Neural cell (in vitro differentiated cells): ENCODE measurements at regions not wholly inside any gene's neighbourhood (a gene's known extent, or its start where the extent isn't known, plus 50 kb on each side); places are given as distances from the start of the nearest gene placed in this dataset.
A peak's percentile ranks its signal among the peaks of the same experiment; 100 is the strongest.
"Not testable (repeated sequence)": the region's sequence is repeated elsewhere in the genome, so short reads cannot be mapped to it uniquely, and the experiment has no call there.

Experiments
- H2AFZ ChIP-seq: fragments of 200-600, 300-800 bp; sonication (generic), shearing (Covaris generic); 2 replicates; pipeline ENCODE4 v1.6.0; 2014; ENCODE audit warnings: low read depth, mild to moderate bottlenecking, antibody characterized with exemption, low read length, moderate library complexity
- H3F3A ChIP-seq: fragments of 200-600 bp; shearing (Covaris generic); 2 replicates; pipeline ENCODE4 v1.6.1; 2016; ENCODE audit warnings: mild to moderate bottlenecking, moderate library complexity, mixed read lengths, antibody characterized with exemption, low read length; ENCODE audit not compliant: insufficient read depth, poor library complexity, severe bottlenecking
- H3K27ac ChIP-seq: fragments of 200-600, 300-800 bp; sonication (generic), shearing (Covaris generic); 2 replicates; pipeline ENCODE4 v1.5.1; 2014; ENCODE audit warnings: mild to moderate bottlenecking, low read length, moderate library complexity
- H3K27me3 ChIP-seq: fragments of 300-800, 200-600 bp; sonication (generic), shearing (Covaris generic); 2 replicates; pipeline ENCODE4 v1.6.0; 2014; ENCODE audit warnings: mild to moderate bottlenecking, low read depth, low read length, moderate library complexity; ENCODE audit not compliant: insufficient read depth
- H3K36me3 ChIP-seq: fragments of 300-800, 200-600 bp; sonication (generic), shearing (Covaris generic); 2 replicates; pipeline ENCODE4 v1.5.1; 2014; ENCODE audit warnings: mild to moderate bottlenecking, antibody characterized with exemption, low read length, moderate library complexity; ENCODE audit not compliant: insufficient read depth
- H3K4me2 ChIP-seq: fragments of 300-800, 200-600 bp; sonication (generic), shearing (Covaris generic); 2 replicates; pipeline ENCODE4 v1.6.0; 2014; ENCODE audit warnings: mild to moderate bottlenecking, low read length
- H3K4me3 ChIP-seq: fragments of 300-800, 200-600 bp; sonication (generic), shearing (Covaris generic); 2 replicates; pipeline ENCODE4 v1.5.1; 2014; ENCODE audit warnings: mild to moderate bottlenecking, low read length, moderate library complexity
- H3K79me2 ChIP-seq: fragments of 200-600 bp; shearing (Covaris generic); replicated peaks from 2 replicates; pipeline ENCODE4 v1.6.0; 2014; ENCODE audit warnings: mild to moderate bottlenecking, low read length, moderate library complexity; ENCODE audit not compliant: insufficient read depth
- H3K9ac ChIP-seq: fragments of 300-800, 200-600 bp; sonication (generic), shearing (Covaris generic); 2 replicates; pipeline ENCODE4 v1.6.1; 2016; ENCODE audit warnings: mild to moderate bottlenecking, low read length, mixed read lengths
- H3K9me2 ChIP-seq: fragments of 200-600 bp; shearing (Covaris generic); 2 replicates; pipeline ENCODE4 v1.6.1; 2016; ENCODE audit warnings: mild to moderate bottlenecking, low read length, mixed read lengths; ENCODE audit not compliant: insufficient read depth
- H3K9me3 ChIP-seq: fragments of 200-600, 300-800 bp; sonication (generic), shearing (Covaris generic); 2 replicates; pipeline ENCODE4 v1.6.1; 2016; ENCODE audit warnings: mild to moderate bottlenecking, mixed run types, low read length, moderate library complexity, mixed read lengths
- H4K20me1 ChIP-seq: fragments of 200-600 bp; shearing (Covaris generic); 2 replicates; pipeline ENCODE4 v1.6.1; 2016; ENCODE audit warnings: mild to moderate bottlenecking, mixed run types; ENCODE audit not compliant: insufficient read depth
- EP300 ChIP-seq: fragments of 450-650 bp; conservative IDR thresholded peaks from 2 replicates; pipeline ENCODE4 v1.6.1; 2014; ENCODE audit warnings: antibody characterized with exemption, mild to moderate bottlenecking, moderate library complexity; ENCODE audit not compliant: poor library complexity, severe bottlenecking

DNA sequence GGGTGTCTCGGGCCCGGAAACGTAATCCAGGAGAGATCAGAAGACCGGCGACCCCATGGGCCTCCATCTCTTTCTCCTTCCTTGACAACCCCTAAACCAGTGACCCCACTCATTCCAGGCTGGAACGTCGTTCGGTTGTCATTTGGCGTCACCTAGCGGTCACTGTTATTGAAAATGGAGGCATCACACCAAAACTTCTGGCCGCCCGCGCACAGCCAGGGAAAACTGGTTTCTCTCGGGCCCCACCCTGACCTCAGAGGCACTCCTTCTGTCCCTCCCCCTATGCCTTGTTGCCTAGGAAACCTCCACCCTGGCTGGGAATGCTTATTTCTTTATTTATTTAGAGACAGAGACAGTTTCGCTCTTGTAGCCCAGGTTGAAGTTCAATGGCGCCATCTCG lies 2327.3 kb upstream of the TPTE start:
- H3K36me3 ChIP-seq, H3K4me3 ChIP-seq, H3K9me2 ChIP-seq: not testable (repeated sequence)

GRCh38 chr21:8197377-8198027 lies 2323.9 kb upstream of the TPTE start:
- not testable (repeated sequence) for H3K27me3 ChIP-seq, H3K27ac ChIP-seq, H3K9ac ChIP-seq, H3K4me3 ChIP-seq, H4K20me1 ChIP-seq, H2AFZ ChIP-seq, H3K9me2 ChIP-seq, H3K4me2 ChIP-seq, H3K36me3 ChIP-seq, H3K79me2 ChIP-seq, H3K9me3 ChIP-seq, H3F3A ChIP-seq

More for the DNA sequence above, 2327.3 kb upstream of the TPTE start:
- H3K27me3 ChIP-seq, H3K9me3 ChIP-seq, H3K4me2 ChIP-seq, H3K9ac ChIP-seq, H4K20me1 ChIP-seq, H3K79me2 ChIP-seq, H2AFZ ChIP-seq, H3F3A ChIP-seq, H3K27ac ChIP-seq: not testable (repeated sequence)

DNA sequence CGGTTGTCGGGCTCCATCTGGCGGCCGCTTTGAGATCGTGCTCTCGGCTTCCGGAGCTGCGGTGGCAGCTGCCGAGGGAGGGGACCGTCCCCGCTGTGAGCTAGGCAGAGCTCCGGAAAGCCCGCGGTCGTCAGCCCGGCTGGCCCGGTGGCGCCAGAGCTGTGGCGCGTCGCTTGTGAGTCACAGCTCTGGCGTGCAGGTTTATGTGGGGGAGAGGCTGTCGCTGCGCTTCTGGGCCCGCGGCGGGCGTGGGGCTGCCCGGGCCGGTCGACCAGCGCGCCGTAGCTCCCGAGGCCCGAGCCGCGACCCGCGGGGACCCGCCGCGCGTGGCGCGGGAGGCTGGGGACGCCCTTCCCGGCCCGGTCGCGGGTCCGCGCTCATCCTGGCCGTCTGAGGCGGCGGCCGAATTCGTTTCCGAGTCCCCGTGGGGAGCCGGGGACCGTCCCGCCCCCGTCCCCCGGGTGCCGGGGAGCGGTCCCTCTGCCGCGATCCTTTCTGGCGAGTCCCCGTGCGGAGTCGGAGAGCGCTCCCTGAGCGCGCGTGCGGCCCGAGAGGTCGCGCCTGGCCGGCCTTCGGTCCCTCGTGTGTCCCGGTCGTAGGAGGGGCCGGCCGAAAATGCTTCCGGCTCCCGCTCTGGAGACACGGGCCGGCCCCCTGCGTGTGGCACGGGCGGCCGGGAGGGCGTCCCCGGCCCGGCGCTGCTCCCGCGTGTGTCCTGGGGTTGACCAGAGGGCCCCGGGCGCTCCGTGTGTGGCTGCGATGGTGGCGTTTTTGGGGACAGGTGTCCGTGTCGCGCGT lies 2316.1 kb upstream of the TPTE start:
- H4K20me1 ChIP-seq, H3K27ac ChIP-seq, H3K9me3 ChIP-seq, H3K79me2 ChIP-seq, H3K27me3 ChIP-seq, H3F3A ChIP-seq, H3K4me2 ChIP-seq, H2AFZ ChIP-seq, H3K4me3 ChIP-seq, H3K9ac ChIP-seq, H3K9me2 ChIP-seq, H3K36me3 ChIP-seq: not testable (repeated sequence)

DNA sequence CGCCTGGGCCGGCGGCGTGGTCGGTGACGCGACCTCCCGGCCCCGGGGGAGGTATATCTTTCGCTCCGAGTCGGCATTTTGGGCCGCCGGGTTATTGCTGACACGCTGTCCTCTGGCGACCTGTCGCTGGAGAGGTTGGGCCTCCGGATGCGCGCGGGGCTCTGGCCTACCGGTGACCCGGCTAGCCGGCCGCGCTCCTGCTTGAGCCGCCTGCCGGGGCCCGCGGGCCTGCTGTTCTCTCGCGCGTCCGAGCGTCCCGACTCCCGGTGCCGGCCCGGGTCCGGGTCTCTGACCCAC lies 2315.5 kb upstream of the TPTE start:
- not testable (repeated sequence) for H3K27ac ChIP-seq, H3K9ac ChIP-seq, H4K20me1 ChIP-seq, H3K36me3 ChIP-seq, H3K4me2 ChIP-seq, H3K9me2 ChIP-seq, H3K79me2 ChIP-seq, H3K4me3 ChIP-seq, H2AFZ ChIP-seq, H3K27me3 ChIP-seq, H3F3A ChIP-seq, H3K9me3 ChIP-seq

- TF ChIP-seq EP300: peak; percentile 49
- not testable (repeated sequence) for H4K20me1 ChIP-seq
Measured at GRCh38 chr21:8212986-8213550, 2308.3 kb upstream of the TPTE start.

DNA sequence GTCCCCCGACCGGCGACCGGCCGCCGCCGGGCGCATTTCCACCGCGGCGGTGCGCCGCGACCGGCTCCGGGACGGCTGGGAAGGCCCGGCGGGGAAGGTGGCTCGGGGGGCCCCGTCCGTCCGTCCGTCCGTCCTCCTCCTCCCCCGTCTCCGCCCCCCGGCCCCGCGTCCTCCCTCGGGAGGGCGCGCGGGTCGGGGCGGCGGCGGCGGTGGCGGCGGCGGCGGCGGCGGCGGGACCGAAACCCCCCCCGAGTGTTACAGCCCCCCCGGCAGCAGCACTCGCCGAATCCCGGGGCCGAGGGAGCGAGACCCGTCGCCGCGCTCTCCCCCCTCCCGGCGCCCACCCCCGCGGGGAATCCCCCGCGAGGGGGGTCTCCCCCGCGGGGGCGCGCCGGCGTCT lies 2306.8 kb upstream of the TPTE start:
- H3K9ac ChIP-seq, H3K27me3 ChIP-seq, H3F3A ChIP-seq, H3K9me2 ChIP-seq, H3K79me2 ChIP-seq, H2AFZ ChIP-seq, H3K27ac ChIP-seq, H3K9me3 ChIP-seq, H3K4me2 ChIP-seq, H3K36me3 ChIP-seq, H3K4me3 ChIP-seq, H4K20me1 ChIP-seq: not testable (repeated sequence)

More at GRCh38 chr21:8212986-8213550, 2308.3 kb upstream of the TPTE start:
- H3K79me2 ChIP-seq, H3K36me3 ChIP-seq, H3K27ac ChIP-seq, H3K9ac ChIP-seq, H3K9me2 ChIP-seq, H3K4me2 ChIP-seq, H3K9me3 ChIP-seq, H3K27me3 ChIP-seq, H2AFZ ChIP-seq, H3F3A ChIP-seq, H3K4me3 ChIP-seq: not testable (repeated sequence)

GRCh38 chr21:8229366-8230150 lies 2291.8 kb upstream of the TPTE start:
- H3K27ac ChIP-seq, H3K36me3 ChIP-seq, H3K9me2 ChIP-seq, H2AFZ ChIP-seq, H3K9ac ChIP-seq, H3K4me2 ChIP-seq, H4K20me1 ChIP-seq, H3K4me3 ChIP-seq, H3K9me3 ChIP-seq, H3K27me3 ChIP-seq, H3F3A ChIP-seq, H3K79me2 ChIP-seq: not testable (repeated sequence)
